K562 (cell line): ENCODE measurements at regions not wholly inside any gene's neighbourhood (a gene's known extent, or its start where the extent isn't known, plus 50 kb on each side); places are given as distances from the start of the nearest gene placed in this dataset.

ENCODE experiments used
- ATAC-seq: fragments of 200-7000 bp; cut with Tn5 transposase; 3 replicates; pipeline ENCODE4 v1.9.1; 2020; ENCODE audit warnings: moderate library complexity
- BruUV-seq: library from RNA; stranded (reverse); fragments of 400-500 nt; replicated peaks from 2 replicates; lab custom pipeline; 2021; lab: Mats Ljungman, UMichigan
- CTCF ChIA-PET: fragments of 300-600 bp; formaldehyde crosslinking; extraction: SDS; loops from one replicate; lab custom pipeline; 2021; ENCODE audit warnings: low intra/inter-chr PET ratio; lab: Yijun Ruan, JAX
- POLR2A ChIA-PET: fragments of 300-600, 350-650 bp; sonication (Branson Sonifier 250); formaldehyde crosslinking; extraction: SDS; loops from one replicate; lab custom pipeline; 2021; ENCODE audit warnings: antibody characterized with exemption, inconsistent platforms; lab: Yijun Ruan, JAX
- DNase-seq, 4 experiments: peaks; one replicate each; pipeline versions ENCODE4 v3.0.0 to v3.0.0-alpha.2; 2011 to 2018; ENCODE audit warnings: low spot score in 3 of 4, mixed read lengths in 3 of 4; ENCODE audit errors: extremely low read depth in 1 of 4
- FAIRE-seq: peaks from 2 replicates; lab custom pipeline; 2011; peaks lifted over from hg19 to GRCh38; lab: Jason Lieb, UNC
- H2AFZ ChIP-seq: 2 replicates; pipeline ENCODE4 v1.6.0; 2011; ENCODE audit warnings: low read depth, low read length, control low read depth, inconsistent platforms
- H3K27ac ChIP-seq: fragments of 200-600 bp; 3 replicates; pipeline ENCODE4 v1.8.0; 2011; ENCODE audit warnings: low read depth, mild to moderate bottlenecking, control low read depth, inconsistent platforms, low read length, moderate library complexity, mixed read lengths; ENCODE audit errors: extremely low read depth
- H3K27me3 ChIP-seq, 2 experiments: fragments of 300-600 bp in 1 of 2; 2 replicates in 1 of 2; 3 replicates in 1 of 2; pipeline versions ENCODE4 v1.6.0 to v1.8.0; 2011; ENCODE audit warnings: inconsistent platforms in 2 of 2, low read length in 2 of 2, mild to moderate bottlenecking in 1 of 2, mixed read lengths in 1 of 2, moderate library complexity in 1 of 2; ENCODE audit not compliant: control insufficient read depth in 2 of 2, insufficient read depth in 2 of 2
- H3K36me3 ChIP-seq: fragments of 300-600 bp; 3 replicates; pipeline ENCODE4 v1.8.0; 2011; ENCODE audit warnings: mild to moderate bottlenecking, low read length, inconsistent platforms; ENCODE audit not compliant: control insufficient read depth, insufficient read depth
- H3K4me1 ChIP-seq, 2 experiments: fragments of 200-600 bp in 1 of 2; replicated peaks in 1 of 2; 2 replicates in 1 of 2; 3 replicates in 1 of 2; pipeline versions ENCODE4 v1.5.1 to v1.8.0; 2011; ENCODE audit warnings: inconsistent platforms in 2 of 2, low read length in 2 of 2, mild to moderate bottlenecking in 1 of 2, mixed read lengths in 1 of 2, moderate library complexity in 1 of 2; ENCODE audit not compliant: control insufficient read depth in 2 of 2, insufficient read depth in 2 of 2
- H3K4me2 ChIP-seq: 2 replicates; pipeline ENCODE4 v1.6.1; 2011; ENCODE audit warnings: low read length, control low read depth, inconsistent platforms, mixed read lengths; ENCODE audit not compliant: insufficient read depth
- H3K4me3 ChIP-seq: fragments of 200-600 bp; sonication (generic), shearing (Covaris generic); 2 replicates; pipeline ENCODE4 v1.5.1; 2016; ENCODE audit warnings: control low read depth, inconsistent platforms
- H3K79me2 ChIP-seq: fragments of 200-600 bp; 3 replicates; pipeline ENCODE4 v1.8.0; 2011; ENCODE audit warnings: low read length, inconsistent platforms; ENCODE audit not compliant: control insufficient read depth, insufficient read depth
- H3K9ac ChIP-seq, 2 experiments: 2 replicates each; pipeline versions ENCODE4 v1.6.0 to v1.6.1; 2011; ENCODE audit warnings: low read depth in 2 of 2, low read length in 2 of 2, control low read depth in 1 of 2, inconsistent platforms in 1 of 2, mild to moderate bottlenecking in 1 of 2, mixed read lengths in 1 of 2; ENCODE audit not compliant: insufficient read depth in 1 of 2
- H3K9me1 ChIP-seq: one replicate; pipeline ENCODE4 v1.6.0; 2011; ENCODE audit warnings: inconsistent platforms, mild to moderate bottlenecking, low read length, moderate library complexity; ENCODE audit not compliant: control insufficient read depth, insufficient read depth
- H3K9me3 ChIP-seq: replicated peaks from 2 replicates; pipeline ENCODE4 v1.5.1; 2011; ENCODE audit warnings: low read depth, low read length, inconsistent platforms; ENCODE audit not compliant: control insufficient read depth, insufficient read depth
- H4K20me1 ChIP-seq: replicated peaks from 2 replicates; pipeline ENCODE4 v1.6.1; 2011; ENCODE audit warnings: low read length, inconsistent platforms, mixed read lengths; ENCODE audit not compliant: control insufficient read depth, insufficient read depth
- ILF3 ChIP-seq: fragments of 450-650 bp; IDR thresholded peaks from 2 replicates; pipeline ENCODE4 v1.6.1; 2018; ENCODE audit warnings: antibody characterized with exemption, mild to moderate bottlenecking, moderate library complexity, borderline replicate concordance
- KDM5B ChIP-seq: fragments of 200-600 bp; sonication (generic); IDR thresholded peaks from 2 replicates; pipeline ENCODE4 v1.6.1; 2012; ENCODE audit warnings: low read depth, mild to moderate bottlenecking, moderate library complexity, low read length, control low read depth, inconsistent platforms; ENCODE audit not compliant: insufficient replicate concordance
- KLF10 ChIP-seq: fragments of 250-450 bp; sonication (Bioruptor Pico); IDR thresholded peaks from 2 replicates; pipeline ENCODE4 v1.6.1; 2021; ENCODE audit warnings: matching md5 sums
- MAFK ChIP-seq: IDR thresholded peaks from 2 replicates; pipeline ENCODE4 v1.6.1; 2011; ENCODE audit warnings: low read length, improper control_type of control experiment
- SIN3B ChIP-seq: fragments of 450-650 bp; IDR thresholded peaks from 2 replicates; pipeline ENCODE4 v1.6.1; 2017; ENCODE audit warnings: low read depth, mild to moderate bottlenecking, moderate library complexity
- SP1 ChIP-seq: sonication (generic); formaldehyde crosslinking; IDR thresholded peaks from 2 replicates; pipeline ENCODE4 v1.8.1; 2022; ENCODE audit warnings: mild to moderate bottlenecking, missing genetic modification reagents
- ZBTB1 ChIP-seq: sonication (generic); formaldehyde crosslinking; IDR thresholded peaks from 2 replicates; pipeline ENCODE4 v1.8.1; 2023; ENCODE audit warnings: missing genetic modification reagents, low read depth, mild to moderate bottlenecking, borderline replicate concordance
- ZNF23 ChIP-seq: fragments of 250-450 bp; sonication (Bioruptor Pico); IDR thresholded peaks from 2 replicates; pipeline ENCODE4 v1.4.0; 2020; ENCODE audit warnings: mild to moderate bottlenecking
- ZNF589 ChIP-seq: fragments of 200-800 bp; sonication (Bioruptor generic); IDR thresholded peaks from 2 replicates; pipeline ENCODE4 v1.6.1; 2016; ENCODE audit warnings: low read depth, missing genetic modification characterization, missing compliant biosample characterization
- ZNF785 ChIP-seq: fragments of 250-450 bp; sonication (Bioruptor Pico); IDR thresholded peaks from 2 replicates; pipeline ENCODE4 v1.4.0; 2020; ENCODE audit warnings: mild to moderate bottlenecking
- WGBS: fragments of 100-300 bp; shearing (Covaris generic); methylation state at CpG from one replicate; pipeline ENCODE4 v1.1.6; 2016; ENCODE audit warnings: low coverage, mixed read lengths; ENCODE audit not compliant: insufficient coverage; ENCODE audit errors: missing lambda C conversion rate; 5-methylcytosine and 5-hydroxymethylcytosine counted together
- in situ Hi-C: fragments of 300-500 bp; cut with MboI; formaldehyde crosslinking; loops from 4 replicates; pipeline ENCODE4 v1.15.0; 2018; ENCODE audit warnings: inconsistent platforms, mixed read lengths
- intact Hi-C: fragments of 100-400 bp; cut with micrococcal nuclease; formaldehyde crosslinking; loops from 2 replicates; pipeline ENCODE4 v1.14.2; 2022
- TF ChIP-seq, protein P1 (sequence below): sonication (generic); formaldehyde crosslinking; IDR thresholded peaks from 2 replicates; pipeline ENCODE4 v1.8.0; 2022; ENCODE audit warnings: missing genetic modification reagents, mild to moderate bottlenecking, borderline replicate concordance
- TF ChIP-seq, protein P2 (sequence below): fragments of 450-650 bp; formaldehyde crosslinking; IDR thresholded peaks from 2 replicates; pipeline ENCODE4 v1.4.0; 2022; ENCODE audit warnings: mild to moderate bottlenecking, moderate library complexity
- TF ChIP-seq, protein P3 (sequence below), 2 experiments: fragments of 450-650 bp in 1 of 2; sonication (generic) in 1 of 2; formaldehyde crosslinking in 1 of 2; IDR thresholded peaks; 2 replicates each; pipeline versions ENCODE4 v1.7.1 to v1.9.0; 2016 to 2022; ENCODE audit warnings: inconsistent platforms in 1 of 2, mild to moderate bottlenecking in 1 of 2, missing genetic modification reagents in 1 of 2

DNA sequence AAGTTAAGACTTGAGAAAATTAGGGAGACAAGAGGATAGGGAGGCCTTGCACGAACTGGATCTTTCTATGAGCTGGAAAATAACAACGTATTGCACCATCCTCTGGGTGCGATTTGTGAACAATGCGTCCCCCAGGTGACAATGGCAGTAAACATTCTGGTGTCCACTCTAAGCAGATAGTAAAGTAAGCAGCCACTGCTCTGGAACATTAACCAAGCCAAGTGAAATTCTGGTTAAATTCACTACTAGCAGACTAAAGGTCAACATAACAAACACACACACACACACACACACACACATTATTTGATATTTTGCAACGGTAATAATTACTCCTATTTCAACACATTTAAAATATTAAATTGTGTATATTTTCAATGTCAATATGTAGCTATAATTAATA lies 242.2 kb upstream of the DCAF8L1 start:
- no peak overlapping the region for H3K4me2 ChIP-seq
- H3K79me2 ChIP-seq = no peaks in the 10 kb centered on the region
- no peak for FAIRE-seq
- no peak overlapping the region for H2AFZ ChIP-seq
- CTCF ChIA-PET = no interaction called here
- POLR2A ChIA-PET = no interaction called here
- intact Hi-C loops (no loop called here), in situ Hi-C loops (no loop called here)
- no peaks in the 10 kb centered on the region for H3K27me3 ChIP-seq
- no peaks in the 10 kb centered on the region for H4K20me1 ChIP-seq
- no peaks in the 10 kb centered on the region for H3K9me1 ChIP-seq
- BruUV-seq = no TSS peak
- H3K9me3 ChIP-seq = no peaks in the 10 kb centered on the region; the same call in 1 of the 2 replicates
- WGBS = 3% methylated on average over 5 of the region's 5 CpGs
- no peak overlapping the region for H3K4me3 ChIP-seq
- no peaks in the 10 kb centered on the region for H3K4me1 ChIP-seq
- ATAC-seq = no peak
- H3K27ac ChIP-seq = no peak overlapping the region
- H3K36me3 ChIP-seq = no peaks in the 10 kb centered on the region
- no peak overlapping the region for H3K9ac ChIP-seq
- no peak for DNase-seq
- no peak for TF ChIP-seq ZNF23 (CRISPR knock-in tag)
- TF ChIP-seq, protein P1, sequence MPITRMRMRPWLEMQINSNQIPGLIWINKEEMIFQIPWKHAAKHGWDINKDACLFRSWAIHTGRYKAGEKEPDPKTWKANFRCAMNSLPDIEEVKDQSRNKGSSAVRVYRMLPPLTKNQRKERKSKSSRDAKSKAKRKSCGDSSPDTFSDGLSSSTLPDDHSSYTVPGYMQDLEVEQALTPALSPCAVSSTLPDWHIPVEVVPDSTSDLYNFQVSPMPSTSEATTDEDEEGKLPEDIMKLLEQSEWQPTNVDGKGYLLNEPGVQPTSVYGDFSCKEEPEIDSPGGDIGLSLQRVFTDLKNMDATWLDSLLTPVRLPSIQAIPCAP (CRISPR knock-in tag) = no peak
- TF ChIP-seq ZNF785 (CRISPR knock-in tag) = no peak
- no peak for TF ChIP-seq KDM5B
- no peak for TF ChIP-seq SIN3B
- no peak for TF ChIP-seq SP1
- TF ChIP-seq, protein P2, sequence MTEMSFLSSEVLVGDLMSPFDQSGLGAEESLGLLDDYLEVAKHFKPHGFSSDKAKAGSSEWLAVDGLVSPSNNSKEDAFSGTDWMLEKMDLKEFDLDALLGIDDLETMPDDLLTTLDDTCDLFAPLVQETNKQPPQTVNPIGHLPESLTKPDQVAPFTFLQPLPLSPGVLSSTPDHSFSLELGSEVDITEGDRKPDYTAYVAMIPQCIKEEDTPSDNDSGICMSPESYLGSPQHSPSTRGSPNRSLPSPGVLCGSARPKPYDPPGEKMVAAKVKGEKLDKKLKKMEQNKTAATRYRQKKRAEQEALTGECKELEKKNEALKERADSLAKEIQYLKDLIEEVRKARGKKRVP (CRISPR knock-in tag) = no peak
- no peak for TF ChIP-seq ILF3
- TF ChIP-seq MAFK = no peak
- no peak for TF ChIP-seq KLF10 (CRISPR knock-in tag)
- TF ChIP-seq, protein P3, sequence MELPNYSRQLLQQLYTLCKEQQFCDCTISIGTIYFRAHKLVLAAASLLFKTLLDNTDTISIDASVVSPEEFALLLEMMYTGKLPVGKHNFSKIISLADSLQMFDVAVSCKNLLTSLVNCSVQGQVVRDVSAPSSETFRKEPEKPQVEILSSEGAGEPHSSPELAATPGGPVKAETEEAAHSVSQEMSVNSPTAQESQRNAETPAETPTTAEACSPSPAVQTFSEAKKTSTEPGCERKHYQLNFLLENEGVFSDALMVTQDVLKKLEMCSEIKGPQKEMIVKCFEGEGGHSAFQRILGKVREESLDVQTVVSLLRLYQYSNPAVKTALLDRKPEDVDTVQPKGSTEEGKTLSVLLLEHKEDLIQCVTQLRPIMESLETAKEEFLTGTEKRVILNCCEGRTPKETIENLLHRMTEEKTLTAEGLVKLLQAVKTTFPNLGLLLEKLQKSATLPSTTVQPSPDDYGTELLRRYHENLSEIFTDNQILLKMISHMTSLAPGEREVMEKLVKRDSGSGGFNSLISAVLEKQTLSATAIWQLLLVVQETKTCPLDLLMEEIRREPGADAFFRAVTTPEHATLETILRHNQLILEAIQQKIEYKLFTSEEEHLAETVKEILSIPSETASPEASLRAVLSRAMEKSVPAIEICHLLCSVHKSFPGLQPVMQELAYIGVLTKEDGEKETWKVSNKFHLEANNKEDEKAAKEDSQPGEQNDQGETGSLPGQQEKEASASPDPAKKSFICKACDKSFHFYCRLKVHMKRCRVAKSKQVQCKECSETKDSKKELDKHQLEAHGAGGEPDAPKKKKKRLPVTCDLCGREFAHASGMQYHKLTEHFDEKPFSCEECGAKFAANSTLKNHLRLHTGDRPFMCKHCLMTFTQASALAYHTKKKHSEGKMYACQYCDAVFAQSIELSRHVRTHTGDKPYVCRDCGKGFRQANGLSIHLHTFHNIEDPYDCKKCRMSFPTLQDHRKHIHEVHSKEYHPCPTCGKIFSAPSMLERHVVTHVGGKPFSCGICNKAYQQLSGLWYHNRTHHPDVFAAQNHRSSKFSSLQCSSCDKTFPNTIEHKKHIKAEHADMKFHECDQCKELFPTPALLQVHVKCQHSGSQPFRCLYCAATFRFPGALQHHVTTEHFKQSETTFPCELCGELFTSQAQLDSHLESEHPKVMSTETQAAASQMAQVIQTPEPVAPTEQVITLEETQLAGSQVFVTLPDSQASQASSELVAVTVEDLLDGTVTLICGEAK (IDR thresholded peaks at IDR 0.05) = no peak
- TF ChIP-seq, protein P3 (CRISPR knock-in tag; IDR thresholded peaks at IDR 0.05) = no peak
- TF ChIP-seq ZNF589 (CRISPR knock-in tag) = no peak
- no peak for TF ChIP-seq ZBTB1 (CRISPR knock-in tag)
